ENCODE measurements at regions not wholly inside any gene's neighbourhood (a gene's known extent, or its start where the extent isn't known, plus 50 kb on each side); places are given as distances from the start of the nearest gene placed in this dataset.
"Not testable (repeated sequence)": the region's sequence is repeated elsewhere in the genome, so short reads cannot be mapped to it uniquely, and the experiment has no call there.

- DNase-seq: no peak
Measured at GRCh38 chr6:43897571-43898302, 127.7 kb downstream of the VEGFA start.

GRCh38 chr6:43896329-43897255 is 126.6 kb downstream of the VEGFA start:
- no peak for DNase-seq

- no peak for DNase-seq
Measured at GRCh38 chr6:43895656-43896328, 125.8 kb downstream of the VEGFA start.

- no peak for DNase-seq
Measured at GRCh38 chr6:43893073-43893472, 123.1 kb downstream of the VEGFA start.

- DNase-seq: peak; percentile 11
Measured at GRCh38 chr6:43891072-43891870, 121.3 kb downstream of the VEGFA start.

GRCh38 chr6:43890197-43891062 is 120.4 kb downstream of the VEGFA start:
- no peak for DNase-seq

- DNase-seq: no peak
Measured at GRCh38 chr6:43887906-43888683, 118.1 kb downstream of the VEGFA start.

- no peak for DNase-seq
Measured at GRCh38 chr6:43887340-43887858, 117.4 kb downstream of the VEGFA start.

- DNase-seq: no peak
Measured at GRCh38 chr6:43886717-43887339, 116.8 kb downstream of the VEGFA start.

- DNase-seq: no peak
Measured at GRCh38 chr6:43886067-43886461, 116.1 kb downstream of the VEGFA start.

- DNase-seq: no peak
Measured at GRCh38 chr6:43885399-43886066, 115.5 kb downstream of the VEGFA start.

- DNase-seq: no peak
Measured at GRCh38 chr6:43884652-43885022, 114.6 kb downstream of the VEGFA start.

GRCh38 chr6:43883847-43884651 is 114.0 kb downstream of the VEGFA start:
- no peak for DNase-seq

GRCh38 chr6:43882690-43883448 is 112.9 kb downstream of the VEGFA start:
- not testable (repeated sequence) for DNase-seq

- no peak for DNase-seq
Measured at GRCh38 chr6:43880236-43881137, 110.5 kb downstream of the VEGFA start.

GRCh38 chr6:43879722-43880121 is 109.7 kb downstream of the VEGFA start:
- DNase-seq: no peak

Data from NCI-H526 treated with DMSO at 0.1 percent for 48 hours (cell line).